H1 (cell line): ENCODE measurements at regions not wholly inside any gene's neighbourhood (a gene's known extent, or its start where the extent isn't known, plus 50 kb on each side); places are given as distances from the start of the nearest gene placed in this dataset.

ENCODE experiments used
- ASH2L ChIP-seq: fragments of 200-600, 300-600 bp; sonication (generic); IDR thresholded peaks from one replicate; pipeline ENCODE4 v1.7.1; 2017; ENCODE audit warnings: low read length
- BACH1 ChIP-seq: IDR thresholded peaks from 2 replicates; pipeline ENCODE4 v1.6.1; 2012; ENCODE audit warnings: low read length, improper control_type of control experiment
- CBX5 ChIP-seq: fragments of 300-800, 300-1000 bp; sonication (generic); IDR thresholded peaks from 2 replicates; pipeline ENCODE4 v1.7.1; 2016; ENCODE audit warnings: antibody characterized with exemption, low read length, low read depth
- CBX8 ChIP-seq: fragments of 300-800, 300-1000 bp; sonication (generic); IDR thresholded peaks from 2 replicates; pipeline ENCODE4 v1.7.1; 2016; ENCODE audit warnings: low read depth, low read length, borderline replicate concordance
- CEBPB ChIP-seq: IDR thresholded peaks from 2 replicates; pipeline ENCODE4 v1.6.1; 2012; ENCODE audit warnings: low read depth, low read length
- CREB1 ChIP-seq: IDR thresholded peaks from 2 replicates; pipeline ENCODE4 v1.6.1; 2012; ENCODE audit warnings: inconsistent platforms
- CTBP2 ChIP-seq: IDR thresholded peaks from 2 replicates; pipeline ENCODE4 v1.7.0; 2011; ENCODE audit warnings: borderline replicate concordance, mild to moderate bottlenecking, moderate library complexity, mixed read lengths, low read length; ENCODE audit not compliant: insufficient read depth, insufficient read length
- EP300 ChIP-seq, 2 experiments: IDR thresholded peaks; 1 replicate in 1 of 2; 2 replicates in 1 of 2; pipeline ENCODE4 v1.6.1; 2011 to 2012; ENCODE audit warnings: low read depth in 2 of 2, low read length in 2 of 2, mild to moderate bottlenecking in 2 of 2, borderline replicate concordance in 1 of 2, inconsistent platforms in 1 of 2, moderate library complexity in 1 of 2
- FOSL1 ChIP-seq: IDR thresholded peaks from 2 replicates; pipeline ENCODE4 v1.6.1; 2011; ENCODE audit warnings: mild to moderate bottlenecking, low read depth, low read length, moderate library complexity; ENCODE audit not compliant: insufficient read depth
- GABPA ChIP-seq: IDR thresholded peaks from 2 replicates; pipeline ENCODE4 v1.6.1; 2011; ENCODE audit warnings: mild to moderate bottlenecking, low read length, moderate library complexity, borderline replicate concordance; ENCODE audit not compliant: insufficient read depth
- JUND ChIP-seq: IDR thresholded peaks from 2 replicates; pipeline ENCODE4 v1.6.1; 2011; ENCODE audit warnings: mild to moderate bottlenecking, improper control_type of control experiment, low read length
- MAX ChIP-seq: IDR thresholded peaks from 2 replicates; pipeline ENCODE4 v1.6.1; 2012; ENCODE audit warnings: inconsistent platforms
- NRF1 ChIP-seq: IDR thresholded peaks from 2 replicates; pipeline ENCODE4 v1.6.1; 2011; ENCODE audit warnings: mild to moderate bottlenecking, low read depth, low read length, improper control_type of control experiment
- RFX5 ChIP-seq: IDR thresholded peaks from 2 replicates; pipeline ENCODE4 v1.6.1; 2011; ENCODE audit warnings: low read depth, low read length, improper control_type of control experiment, borderline replicate concordance
- SRF ChIP-seq: IDR thresholded peaks from 2 replicates; pipeline ENCODE4 v1.6.1; 2011; ENCODE audit warnings: mild to moderate bottlenecking, low read depth, low read length, moderate library complexity
- TBP ChIP-seq: IDR thresholded peaks from 2 replicates; pipeline ENCODE4 v1.6.1; 2011; ENCODE audit warnings: low read depth, low read length, improper control_type of control experiment
- TEAD4 ChIP-seq: IDR thresholded peaks from 2 replicates; pipeline ENCODE4 v1.6.1; 2012; ENCODE audit warnings: low read depth, low read length, inconsistent platforms, mixed read lengths
- YY1 ChIP-seq: IDR thresholded peaks from 2 replicates; pipeline ENCODE4 v1.6.1; 2011; ENCODE audit warnings: low read depth, mild to moderate bottlenecking, low read length

DNA sequence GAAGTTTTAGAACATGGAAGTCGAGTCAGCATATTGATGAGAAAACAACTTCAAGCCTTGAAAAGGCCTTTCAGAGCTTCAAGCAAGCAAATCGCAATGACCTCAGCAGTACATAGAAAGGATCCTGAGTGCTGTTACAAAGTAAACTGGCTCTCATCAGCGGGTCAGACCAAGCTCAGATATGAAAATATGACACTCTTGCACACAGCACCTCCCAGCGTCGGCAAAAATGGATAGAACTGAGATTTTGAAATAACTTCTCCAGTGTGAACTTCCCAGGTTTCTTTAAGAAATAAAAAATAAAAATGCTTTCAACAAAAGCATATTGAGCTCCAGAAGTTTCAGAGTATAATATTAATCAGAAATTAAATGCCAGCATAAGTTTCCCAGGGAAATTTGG, 296.9 kb downstream of the FBXO15 start (continued):
- no peak for TF ChIP-seq TEAD4
- no peak for TF ChIP-seq NRF1
- no peak for TF ChIP-seq CBX8
- no peak for TF ChIP-seq JUND
- no peak for TF ChIP-seq EP300 (IDR thresholded peaks at IDR 0.05; ENCODE audit: borderline replicate concordance in 1 of 2, low read depth in 2 of 2, low read length in 2 of 2)
- no peak for TF ChIP-seq CEBPB
- TF ChIP-seq ASH2L, result no peak
- TF ChIP-seq CBX5, result no peak
- no peak for TF ChIP-seq SRF
- no peak for TF ChIP-seq TBP
- TF ChIP-seq CTBP2, result no peak
- TF ChIP-seq RFX5, result no peak
- no peak for TF ChIP-seq YY1
- no peak for TF ChIP-seq GABPA
- TF ChIP-seq BACH1, result no peak
- no peak for TF ChIP-seq MAX
- no peak for TF ChIP-seq FOSL1
- TF ChIP-seq CREB1, result no peak
